ENCODE measurements at regions not wholly inside any gene's neighbourhood (a gene's known extent, or its start where the extent isn't known, plus 50 kb on each side); places are given as distances from the start of the nearest gene placed in this dataset.

GRCh38 chr11:91876746-91877145 lies 347.9 kb upstream of the FAT3 start:
- TF ChIP-seq, protein P1, sequence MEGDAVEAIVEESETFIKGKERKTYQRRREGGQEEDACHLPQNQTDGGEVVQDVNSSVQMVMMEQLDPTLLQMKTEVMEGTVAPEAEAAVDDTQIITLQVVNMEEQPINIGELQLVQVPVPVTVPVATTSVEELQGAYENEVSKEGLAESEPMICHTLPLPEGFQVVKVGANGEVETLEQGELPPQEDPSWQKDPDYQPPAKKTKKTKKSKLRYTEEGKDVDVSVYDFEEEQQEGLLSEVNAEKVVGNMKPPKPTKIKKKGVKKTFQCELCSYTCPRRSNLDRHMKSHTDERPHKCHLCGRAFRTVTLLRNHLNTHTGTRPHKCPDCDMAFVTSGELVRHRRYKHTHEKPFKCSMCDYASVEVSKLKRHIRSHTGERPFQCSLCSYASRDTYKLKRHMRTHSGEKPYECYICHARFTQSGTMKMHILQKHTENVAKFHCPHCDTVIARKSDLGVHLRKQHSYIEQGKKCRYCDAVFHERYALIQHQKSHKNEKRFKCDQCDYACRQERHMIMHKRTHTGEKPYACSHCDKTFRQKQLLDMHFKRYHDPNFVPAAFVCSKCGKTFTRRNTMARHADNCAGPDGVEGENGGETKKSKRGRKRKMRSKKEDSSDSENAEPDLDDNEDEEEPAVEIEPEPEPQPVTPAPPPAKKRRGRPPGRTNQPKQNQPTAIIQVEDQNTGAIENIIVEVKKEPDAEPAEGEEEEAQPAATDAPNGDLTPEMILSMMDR (IDR thresholded peaks at IDR 0.05; ENCODE audit: extremely low read depth in 1 of 2, insufficient read depth in 1 of 2, low read depth in 1 of 2, low read length in 2 of 2), result no peak
- TF ChIP-seq JUN (IDR thresholded peaks at IDR 0.05; ENCODE audit: borderline replicate concordance, insufficient read depth, insufficient read length, low read depth) (no peak), EZH2 (IDR thresholded peaks at IDR 0.05; ENCODE audit: borderline replicate concordance, low read depth, low read length, severe bottlenecking) (no peak)

All from endothelial cell of umbilical vein (primary cell).